GF-D8 (cell line): ENCODE measurements at regions not wholly inside any gene's neighbourhood (a gene's known extent, or its start where the extent isn't known, plus 50 kb on each side); places are given as distances from the start of the nearest gene placed in this dataset.
"Not testable (repeated sequence)": the region's sequence is repeated elsewhere in the genome, so short reads cannot be mapped to it uniquely, and the experiment has no call there.

ENCODE experiments used
- DNase-seq: peaks from one replicate; lab custom pipeline; 2025; lab: John Stamatoyannopoulos, UW

GRCh38 chr6:140264431-140264830 lies 890.0 kb upstream of the CITED2 start:
- no peak for DNase-seq

- DNase-seq = not testable (repeated sequence)
Measured at GRCh38 chr6:140258302-140258701, 883.9 kb upstream of the CITED2 start.

GRCh38 chr6:140256248-140256647 lies 881.8 kb upstream of the CITED2 start:
- DNase-seq = no peak

GRCh38 chr6:140253096-140253495 lies 878.6 kb upstream of the CITED2 start:
- DNase-seq = no peak

DNA sequence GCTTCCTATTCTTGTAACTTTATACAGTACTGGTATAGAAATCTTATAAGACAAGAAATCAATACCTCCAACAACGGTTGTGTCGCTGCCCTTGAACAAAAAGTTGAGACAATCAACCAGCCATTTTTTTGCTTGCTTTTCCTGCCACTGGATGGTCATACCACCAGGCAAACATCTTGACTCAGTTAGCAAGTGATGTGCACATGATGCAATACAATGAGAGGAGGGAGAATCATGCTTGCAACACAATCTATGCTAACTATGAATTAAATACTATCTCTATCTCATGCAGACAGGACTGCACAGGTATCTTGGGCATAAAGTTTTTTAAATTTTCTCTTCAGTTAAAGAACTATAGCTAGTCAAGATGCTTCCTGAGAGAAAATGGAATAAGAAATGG lies 877.7 kb upstream of the CITED2 start:
- no peak for DNase-seq

GRCh38 chr6:140245296-140246040 lies 871.0 kb upstream of the CITED2 start:
- DNase-seq = no peak

DNA sequence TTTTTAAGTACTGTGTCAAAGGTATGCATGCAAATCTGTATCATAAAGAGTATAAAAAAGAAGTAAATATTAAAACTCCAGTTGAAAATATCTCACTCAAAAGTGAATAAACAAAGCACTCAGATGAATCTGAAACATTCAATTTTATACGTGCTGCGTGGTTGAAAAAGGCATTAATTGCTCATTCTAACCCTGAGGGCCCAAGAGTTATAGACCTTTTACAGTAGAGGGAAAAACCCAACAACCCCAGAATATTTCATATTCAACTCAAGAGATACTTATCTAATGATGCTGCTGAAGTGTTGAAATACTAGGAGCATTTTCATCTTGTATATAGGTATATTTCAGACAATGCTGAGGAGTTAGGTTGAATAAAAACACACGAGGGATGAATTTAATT lies 862.8 kb upstream of the CITED2 start:
- DNase-seq = no peak

DNA sequence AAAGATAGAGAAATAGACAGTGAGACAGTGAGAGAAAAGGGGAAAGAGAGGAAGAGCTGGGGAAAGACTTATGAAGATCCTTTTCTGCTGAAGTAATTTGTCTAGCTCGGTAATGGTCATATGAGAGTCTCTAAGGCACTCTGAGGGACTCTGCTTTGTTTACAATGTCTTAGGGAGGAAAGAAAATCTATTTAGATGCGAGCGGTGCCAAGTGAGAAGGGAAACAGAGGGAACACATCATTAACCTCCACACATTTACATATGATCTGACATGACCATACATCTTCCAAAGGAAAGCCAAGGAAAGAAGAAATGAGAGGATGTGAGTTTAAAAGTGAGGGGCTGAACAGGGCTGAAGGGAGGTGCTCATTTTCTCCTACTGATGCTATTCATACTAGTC lies 862.3 kb upstream of the CITED2 start:
- no peak for DNase-seq

GRCh38 chr6:140230282-140230681 lies 855.8 kb upstream of the CITED2 start:
- DNase-seq = no peak

GRCh38 chr6:140228491-140228890 lies 854.0 kb upstream of the CITED2 start:
- no peak for DNase-seq

DNA sequence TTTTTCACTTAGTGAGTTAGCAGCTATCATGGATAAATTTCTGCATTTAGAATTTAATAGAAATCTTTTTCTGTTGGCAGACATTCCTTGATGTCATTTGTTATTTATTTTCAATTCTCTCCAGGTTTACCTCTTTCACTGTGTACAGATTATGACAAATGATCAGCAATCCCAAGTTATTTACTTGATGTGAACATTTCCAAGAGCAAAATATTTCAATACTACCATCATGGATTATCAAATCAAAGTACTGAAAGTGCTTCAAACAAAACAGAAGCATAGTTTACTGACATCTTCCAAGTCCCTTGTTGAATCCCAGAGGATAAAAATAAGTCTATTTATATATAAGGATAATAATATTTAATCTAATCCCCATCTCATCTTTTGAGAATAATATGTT lies 852.2 kb upstream of the CITED2 start:
- no peak for DNase-seq

DNA sequence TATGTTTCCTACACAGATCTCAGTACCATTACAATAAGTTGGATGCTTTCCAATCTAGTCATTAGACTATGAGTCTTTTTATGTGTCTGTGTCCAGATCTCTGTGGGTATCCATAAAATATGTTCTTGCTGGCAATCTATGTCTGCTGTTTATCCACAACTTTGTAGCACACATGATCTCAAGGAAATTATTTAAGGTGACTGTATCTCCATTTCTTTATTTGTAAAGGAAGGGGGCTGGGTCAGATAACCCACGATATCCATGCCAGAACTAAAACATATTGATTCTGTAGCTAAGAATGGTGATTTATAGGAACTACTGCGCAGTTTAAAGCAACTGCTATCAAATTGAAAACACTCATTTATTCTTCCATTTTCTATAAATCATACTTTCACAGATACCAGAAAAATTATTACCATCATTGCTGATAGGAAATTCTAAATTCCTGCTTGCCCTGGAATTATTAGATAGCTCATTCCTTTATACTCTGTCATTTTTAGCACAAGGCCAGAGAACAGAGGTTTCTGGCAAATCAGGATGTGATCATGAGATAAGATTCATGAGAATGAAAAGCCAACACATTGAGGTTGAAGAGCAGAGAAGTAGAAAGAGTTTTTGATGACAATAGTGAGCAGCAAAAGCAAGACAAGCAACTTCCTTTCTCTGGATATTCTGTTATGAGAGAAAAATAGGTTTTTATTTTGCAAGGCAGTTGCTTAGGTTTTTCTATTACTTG lies 851.4 kb upstream of the CITED2 start:
- DNase-seq = no peak

DNA sequence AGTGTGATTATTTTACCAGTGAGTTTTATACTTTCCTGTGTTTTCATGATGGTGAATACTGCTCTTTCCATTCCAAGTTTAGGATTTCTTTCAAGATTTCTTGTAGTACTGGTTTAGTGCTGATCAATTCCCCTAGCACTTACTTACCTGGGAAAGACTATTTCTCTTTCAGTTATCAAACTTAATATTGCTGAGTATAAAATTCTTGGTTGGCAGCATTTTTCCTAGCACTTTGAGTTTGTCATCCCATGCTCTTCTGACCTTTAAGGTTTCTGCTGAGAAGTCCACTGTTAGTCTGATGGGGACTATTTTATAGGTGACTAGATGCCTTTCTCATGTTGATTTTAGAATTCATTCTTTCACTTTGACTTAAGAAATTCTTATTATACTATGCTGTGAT lies 842.8 kb upstream of the CITED2 start:
- no peak for DNase-seq

- DNase-seq = no peak
Measured at GRCh38 chr6:140209775-140210174, 835.3 kb upstream of the CITED2 start.

- no peak for DNase-seq
Measured at GRCh38 chr6:140208286-140208685, 833.8 kb upstream of the CITED2 start.

GRCh38 chr6:140205795-140206593 lies 831.5 kb upstream of the CITED2 start:
- no peak for DNase-seq

DNA sequence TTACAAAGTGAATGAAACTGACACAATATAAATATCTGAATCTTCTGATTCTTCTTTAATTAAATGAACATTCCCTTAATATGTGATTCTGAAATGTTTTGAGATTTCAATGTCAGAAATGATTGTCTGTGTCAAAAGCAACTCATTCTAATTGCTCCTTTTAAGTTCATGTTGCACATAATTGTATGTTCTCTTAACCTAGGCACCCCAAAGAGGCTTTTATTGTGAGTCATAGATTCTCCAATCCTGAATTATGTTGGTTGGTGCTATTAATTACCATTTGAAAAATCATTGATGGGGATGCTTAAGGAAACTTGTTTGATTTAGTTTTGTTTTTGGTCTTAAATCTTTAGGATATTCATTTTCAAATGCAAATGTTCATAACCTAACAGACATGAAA lies 829.7 kb upstream of the CITED2 start:
- no peak for DNase-seq

DNA sequence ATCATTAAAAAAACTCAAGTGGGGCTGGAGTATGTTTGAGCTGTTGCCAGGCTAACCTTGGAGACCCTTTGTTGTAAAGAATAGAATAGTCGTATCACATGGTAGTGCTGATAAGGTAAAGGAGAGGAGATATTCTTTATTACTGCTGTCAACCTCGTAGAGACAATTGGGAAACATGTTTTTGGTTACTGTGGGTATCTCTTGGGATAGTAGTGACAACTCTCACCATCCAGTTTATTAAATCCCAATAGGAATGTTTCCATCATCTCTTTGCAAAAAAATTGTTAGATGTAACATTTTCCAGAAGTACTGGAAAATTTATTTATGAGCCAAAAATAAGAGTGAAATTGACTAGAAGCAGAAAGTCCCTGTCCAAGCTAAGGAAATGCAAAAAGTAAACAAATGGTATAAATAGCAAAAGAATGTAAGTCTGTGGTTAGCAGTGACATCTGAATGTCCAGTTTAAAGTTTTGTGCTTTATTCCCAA lies 829.3 kb upstream of the CITED2 start:
- no peak for DNase-seq

GRCh38 chr6:140202964-140203515 lies 828.6 kb upstream of the CITED2 start:
- no peak for DNase-seq

- no peak for DNase-seq
Measured at GRCh38 chr6:140201787-140202458, 827.5 kb upstream of the CITED2 start.

- DNase-seq = no peak
Measured at GRCh38 chr6:140193269-140193668, 818.8 kb upstream of the CITED2 start.

DNA sequence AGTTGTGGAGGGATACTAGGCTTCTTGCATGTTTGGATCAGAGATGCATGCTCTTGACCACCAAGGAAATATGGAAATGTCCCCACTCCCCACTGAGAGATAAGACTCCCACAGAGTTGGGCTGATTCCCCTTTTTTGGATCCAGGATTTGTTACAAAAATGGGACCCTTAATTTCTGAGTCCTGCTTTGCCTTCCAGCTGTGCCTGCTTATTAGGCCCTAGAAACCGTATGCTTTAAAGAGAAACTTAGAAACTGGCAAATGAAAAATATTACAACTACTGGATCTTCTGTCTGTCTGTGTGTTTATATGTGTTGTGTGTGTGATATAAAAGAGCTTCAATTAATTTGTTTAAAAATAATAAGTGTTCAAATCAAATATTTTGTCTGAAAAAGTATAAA lies 817.6 kb upstream of the CITED2 start:
- no peak for DNase-seq
